A549 (cell line): ENCODE measurements at regions not wholly inside any gene's neighbourhood (a gene's known extent, or its start where the extent isn't known, plus 50 kb on each side); places are given as distances from the start of the nearest gene placed in this dataset.

Experiments
- ATAC-seq, 2 experiments: fragments of 200-7000 bp in 1 of 2; fragments of >200 bp in 1 of 2; cut with Nextera tagmentation in 1 of 2; cut with Tn5 transposase in 1 of 2; 3 replicates each; pipeline versions ENCODE4 v1.8.0 to v1.9.1; 2018 to 2020; ENCODE audit warnings: mild to moderate bottlenecking in 1 of 2, moderate library complexity in 1 of 2
- CTCF ChIA-PET: fragments of 300-600 bp; sonication (Branson Sonifier 250); formaldehyde crosslinking; extraction: SDS; loops from one replicate; lab custom pipeline; 2021; ENCODE audit warnings: antibody characterized with exemption, inconsistent platforms; lab: Yijun Ruan, JAX
- POLR2A ChIA-PET: fragments of 350-600 bp; formaldehyde crosslinking; extraction: SDS; loops from one replicate; lab custom pipeline; 2021; ENCODE audit warnings: antibody characterized with exemption, inconsistent platforms; lab: Yijun Ruan, JAX
- DNase-seq, 2 experiments: peaks; one replicate each; pipeline versions ENCODE4 v3.0.0 to v3.0.0-alpha.2; 2011 to 2016; ENCODE audit warnings: low read depth in 1 of 2, low spot score in 1 of 2
- FAIRE-seq: peaks from 2 replicates; lab custom pipeline; 2011; peaks lifted over from hg19 to GRCh38; lab: Jason Lieb, UNC
- H3K27ac ChIP-seq, 2 experiments: fragments of >200 bp; sonication (Bioruptor Twin); formaldehyde crosslinking; 3 replicates each; pipeline ENCODE4 v1.5.1; 2016 to 2017
- H3K4me1 ChIP-seq: fragments of >200 bp; sonication (Bioruptor Twin); formaldehyde crosslinking; 3 replicates; pipeline ENCODE4 v1.6.1; 2016
- H3K4me2 ChIP-seq: fragments of >200 bp; sonication (Bioruptor Twin); formaldehyde crosslinking; 3 replicates; pipeline ENCODE4 v1.6.1; 2016
- H3K4me3 ChIP-seq: fragments of >200 bp; sonication (Bioruptor Twin); formaldehyde crosslinking; 3 replicates; pipeline ENCODE4 v1.5.1; 2016
- H3K9me3 ChIP-seq: fragments of >200 bp; sonication (Bioruptor Twin); formaldehyde crosslinking; 3 replicates; pipeline ENCODE4 v1.6.1; 2016
- BCL3 ChIP-seq: fragments of >200 bp; sonication (Bioruptor Twin); formaldehyde crosslinking; IDR thresholded peaks from 3 replicates; pipeline ENCODE4 v1.6.1; 2016
- CBX8 ChIP-seq: fragments of 200-600 bp; sonication (generic); IDR thresholded peaks from 2 replicates; pipeline ENCODE4 v1.6.1; 2016
- CHD2 ChIP-seq: fragments of 150-350 bp; IDR thresholded peaks from 2 replicates; pipeline ENCODE4 v1.6.1; 2014; ENCODE audit warnings: low read length; ENCODE audit not compliant: partially characterized antibody
- E2F6 ChIP-seq: IDR thresholded peaks from 2 replicates; pipeline ENCODE4 v1.6.1; 2012; ENCODE audit warnings: low read depth, borderline replicate concordance
- EHF ChIP-seq: fragments of 250-450 bp; sonication (Bioruptor Pico); IDR thresholded peaks from 2 replicates; pipeline ENCODE4 v1.5.0; 2020; ENCODE audit warnings: mild to moderate bottlenecking
- ESRRA ChIP-seq: fragments of 150-350 bp; IDR thresholded peaks from 2 replicates; pipeline ENCODE4 v1.6.1; 2014; ENCODE audit warnings: mild to moderate bottlenecking, low read length, borderline replicate concordance
- FOXS1 ChIP-seq: fragments of 250-450 bp; sonication (Bioruptor Pico); IDR thresholded peaks from 2 replicates; pipeline ENCODE4 v1.5.0; 2020; ENCODE audit warnings: mild to moderate bottlenecking, moderate library complexity
- HDAC2 ChIP-seq: fragments of 200-600 bp; sonication (generic); IDR thresholded peaks from 2 replicates; pipeline ENCODE4 v1.6.1; 2016
- HMGXB4 ChIP-seq: fragments of 250-450 bp; sonication (Bioruptor Pico); IDR thresholded peaks from 2 replicates; pipeline ENCODE4 v1.5.0; 2021; ENCODE audit warnings: mild to moderate bottlenecking, moderate library complexity, borderline replicate concordance
- HOXB5 ChIP-seq: fragments of 250-450 bp; sonication (Bioruptor Pico); IDR thresholded peaks from 2 replicates; pipeline ENCODE4 v1.5.0; 2020; ENCODE audit warnings: mild to moderate bottlenecking, moderate library complexity
- JUNB ChIP-seq: fragments of >200 bp; sonication (Bioruptor Twin); formaldehyde crosslinking; IDR thresholded peaks from 2 replicates; pipeline ENCODE4 v1.6.1; 2016
- KDM5A ChIP-seq: fragments of 200-600 bp; sonication (generic); IDR thresholded peaks from 2 replicates; pipeline ENCODE4 v1.6.1; 2016; ENCODE audit warnings: antibody characterized with exemption, mild to moderate bottlenecking
- MAFK ChIP-seq: fragments of 450-650 bp; IDR thresholded peaks from 2 replicates; pipeline ENCODE4 v1.6.1; 2014; ENCODE audit not compliant: partially characterized antibody
- POLR2AphosphoS2 ChIP-seq: conservative IDR thresholded peaks from 2 replicates; pipeline ENCODE4 v1.6.1; 2012; ENCODE audit warnings: low read length, improper control_type of control experiment, inconsistent platforms
- RFX5 ChIP-seq: fragments of 450-650 bp; IDR thresholded peaks from 2 replicates; pipeline ENCODE4 v1.7.1; 2014; ENCODE audit warnings: antibody characterized with exemption, mild to moderate bottlenecking, moderate library complexity
- RNF2 ChIP-seq: fragments of 200-600 bp; sonication (generic); IDR thresholded peaks from 2 replicates; pipeline ENCODE4 v1.6.1; 2016; ENCODE audit warnings: low read depth, mild to moderate bottlenecking, antibody characterized with exemption, moderate library complexity, borderline replicate concordance
- SMC3 ChIP-seq: fragments of >200 bp; sonication (Bioruptor Twin); formaldehyde crosslinking; IDR thresholded peaks from 3 replicates; pipeline ENCODE4 v1.6.1; 2018; ENCODE audit warnings: inconsistent platforms
- SREBF2 ChIP-seq: fragments of 450-650 bp; IDR thresholded peaks from 2 replicates; pipeline ENCODE4 v1.6.1; 2014; ENCODE audit warnings: mild to moderate bottlenecking, moderate library complexity
- ZC3H11A ChIP-seq: fragments of 450-650 bp; IDR thresholded peaks from 2 replicates; pipeline ENCODE4 v1.6.1; 2014; ENCODE audit warnings: antibody characterized with exemption, mild to moderate bottlenecking
- ZNF302 ChIP-seq: fragments of 250-450 bp; sonication (Bioruptor Pico); IDR thresholded peaks from 2 replicates; pipeline ENCODE4 v1.9.0; 2021; ENCODE audit warnings: inconsistent platforms, mild to moderate bottlenecking, moderate library complexity
- WGBS: methylation state at CpG from one replicate; pipeline ENCODE4 v1.1.6; 2017; ENCODE audit errors: missing lambda C conversion rate; 5-methylcytosine and 5-hydroxymethylcytosine counted together

- no peak for TF ChIP-seq HMGXB4 (CRISPR knock-in tag)
Observed at GRCh38 chr4:145387079-145387478, 94.6 kb upstream of the SMAD1 start (continued).

GRCh38 chr4:145381163-145381562 is 100.5 kb upstream of the SMAD1 start:
- CTCF ChIA-PET, result interaction anchor here (1.9 kb wide), 1 partner anchor 97 kb away, joined by 5 read pairs; no protein-coding TSS in a partner anchor
- Histone ChIP-seq H3K4me1 (no peaks in the 10 kb centered on the region), H3K4me2 (no peak overlapping the region), H3K4me3 (no peak overlapping the region)
- POLR2A ChIA-PET, result no interaction called here
- FAIRE-seq, result no peak
- WGBS, result 0% methylated on average over 1 of the region's 1 CpG
- no peak for TF ChIP-seq POLR2AphosphoS2
- no peak for TF ChIP-seq HDAC2
- no peak for TF ChIP-seq E2F6
- TF ChIP-seq, all 56 proteins: peak for 0
- no peaks in the 10 kb centered on the region for H3K9me3 ChIP-seq
- ATAC-seq (no peak), DNase-seq (no peak)
- no peak overlapping the region for H3K27ac ChIP-seq

GRCh38 chr4:145380123-145380522 is 101.5 kb upstream of the SMAD1 start:
- no peaks in the 10 kb centered on the region for H3K9me3 ChIP-seq
- no peak overlapping the region for H3K27ac ChIP-seq
- no peak for ATAC-seq
- FAIRE-seq, result no peak
- H3K4me2 ChIP-seq, result no peak overlapping the region
- H3K4me3 ChIP-seq, result no peak overlapping the region
- POLR2A ChIA-PET, result no interaction called here
- no peak for DNase-seq
- CTCF ChIA-PET, result interaction anchor here (1.9 kb wide), 1 partner anchor 98 kb away, joined by 5 read pairs; no protein-coding TSS in a partner anchor
- TF ChIP-seq EHF (no peak), MAFK (no peak), SREBF2 (no peak)
- no peaks in the 10 kb centered on the region for H3K4me1 ChIP-seq

GRCh38 chr4:145375416-145375815 is 106.2 kb upstream of the SMAD1 start:
- CTCF ChIA-PET, result no interaction called here
- TF ChIP-seq HOXB5 (CRISPR knock-in tag), result no peak
- Histone ChIP-seq H3K4me3 (no peak overlapping the region), H3K27ac (no peak overlapping the region), H3K4me2 (no peak overlapping the region), H3K9me3 (no peaks in the 10 kb centered on the region), H3K4me1 (no peaks in the 10 kb centered on the region)
- ATAC-seq (no peak), FAIRE-seq (no peak), DNase-seq (no peak)
- 57% methylated on average over 5 of the region's 20 CpGs for WGBS
- POLR2A ChIA-PET, result no interaction called here

GRCh38 chr4:145352438-145353145 is 129.1 kb upstream of the SMAD1 start:
- no peak for TF ChIP-seq ZNF302 (CRISPR knock-in tag)
- no peak for TF ChIP-seq ESRRA
- no peak for TF ChIP-seq RNF2
- TF ChIP-seq SMC3, result no peak
- Histone ChIP-seq H3K4me2 (no peak overlapping the region), H3K27ac (no peak overlapping the region), H3K4me1 (no peaks in the 10 kb centered on the region), H3K9me3 (no peaks in the 10 kb centered on the region), H3K4me3 (no peak overlapping the region)
- ATAC-seq (no peak), DNase-seq (no peak), FAIRE-seq (no peak)
- WGBS, result 13% methylated on average over 4 of the region's 4 CpGs
- POLR2A ChIA-PET, result no interaction called here
- CTCF ChIA-PET, result no interaction called here

- CTCF ChIA-PET, result no interaction called here
Observed at GRCh38 chr4:145351922-145352321, 129.7 kb upstream of the SMAD1 start.

More at GRCh38 chr4:145351922-145352321, 129.7 kb upstream of the SMAD1 start:
- TF ChIP-seq CHD2 (no peak), FOXS1 (CRISPR knock-in tag) (no peak), HOXB5 (CRISPR knock-in tag) (no peak), KDM5A (no peak), JUNB (no peak), CBX8 (no peak), BCL3 (no peak), EHF (no peak), RFX5 (no peak), ZC3H11A (no peak), SMC3 (no peak), ESRRA (no peak)
- Histone ChIP-seq H3K4me2 (no peak overlapping the region), H3K4me1 (no peaks in the 10 kb centered on the region), H3K27ac (no peak overlapping the region), H3K9me3 (no peaks in the 10 kb centered on the region), H3K4me3 (no peak overlapping the region)
- 5% methylated on average over 1 of the region's 1 CpG for WGBS
- DNase-seq, result no peak
- POLR2A ChIA-PET, result no interaction called here
- FAIRE-seq, result no peak
- ATAC-seq, result no peak
